GM18909 (cell line): ENCODE measurements at regions not wholly inside any gene's neighbourhood (a gene's known extent, or its start where the extent isn't known, plus 50 kb on each side); places are given as distances from the start of the nearest gene placed in this dataset.
"Not testable (repeated sequence)": the region's sequence is repeated elsewhere in the genome, so short reads cannot be mapped to it uniquely, and the experiment has no call there.

Source experiments
- ATAC-seq: cut with Tn5 transposase; IDR thresholded peaks from one replicate; pipeline ENCODE4 v1.9.1; 2021; ENCODE audit warnings: mild to moderate bottlenecking; ENCODE audit not compliant: unreplicated experiment, poor library complexity

DNA sequence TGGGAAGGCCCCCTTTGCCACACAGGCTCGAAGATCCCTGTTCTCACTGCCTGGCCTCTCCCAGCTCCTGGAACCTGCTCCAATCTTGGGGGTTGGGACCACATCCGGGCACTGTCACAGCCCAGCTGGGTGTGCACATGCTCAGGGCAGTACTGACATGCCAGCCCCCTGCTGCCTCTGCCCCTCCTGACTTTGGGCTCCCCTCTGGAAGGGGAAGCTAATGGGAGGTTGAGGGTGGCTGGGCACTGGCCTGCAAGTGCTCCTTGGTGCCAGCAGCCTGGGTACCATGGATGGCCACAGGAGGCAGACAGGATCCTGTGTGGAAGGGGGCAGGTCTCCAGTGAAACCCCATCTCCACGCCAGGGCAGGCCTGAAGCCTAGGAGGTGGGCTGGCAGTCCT is 126.1 kb upstream of the NOL4 start:
- no peak for ATAC-seq

DNA sequence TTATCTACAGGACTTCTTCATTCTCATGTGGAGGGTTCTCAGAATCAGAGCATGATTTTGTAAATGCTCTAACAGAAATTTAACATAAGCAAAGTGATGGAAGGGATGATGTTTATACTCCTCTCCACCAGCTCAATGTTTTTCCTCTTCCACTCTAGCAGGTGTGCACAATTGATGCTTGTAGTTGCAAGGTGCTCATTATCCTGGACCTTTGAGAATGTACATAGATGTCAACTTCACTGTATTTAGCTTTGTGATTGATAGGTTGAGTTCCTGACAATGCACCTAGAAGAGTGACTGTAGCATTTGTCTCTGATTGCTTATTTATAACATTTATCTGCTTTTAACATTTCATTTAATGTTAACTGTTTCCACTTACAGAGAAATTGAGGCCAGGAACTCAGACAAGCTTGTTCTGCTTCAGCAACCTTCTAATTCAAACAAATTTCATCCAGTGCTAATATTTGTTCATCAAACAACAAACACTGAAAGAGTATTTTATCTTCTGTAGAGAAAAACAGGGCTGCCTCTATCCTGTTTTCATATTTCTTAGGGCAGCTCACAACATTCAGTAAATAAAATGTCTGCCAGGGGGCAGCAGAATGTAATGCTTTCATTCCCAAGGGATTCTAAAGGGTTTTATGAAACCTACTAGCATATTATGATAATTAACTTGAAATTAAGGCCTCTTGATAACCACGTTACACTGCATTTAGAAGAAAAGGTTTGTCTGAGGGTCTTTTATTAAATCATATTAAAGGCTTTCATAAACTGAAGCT is 127.9 kb upstream of the NOL4 start:
- ATAC-seq: no peak

DNA sequence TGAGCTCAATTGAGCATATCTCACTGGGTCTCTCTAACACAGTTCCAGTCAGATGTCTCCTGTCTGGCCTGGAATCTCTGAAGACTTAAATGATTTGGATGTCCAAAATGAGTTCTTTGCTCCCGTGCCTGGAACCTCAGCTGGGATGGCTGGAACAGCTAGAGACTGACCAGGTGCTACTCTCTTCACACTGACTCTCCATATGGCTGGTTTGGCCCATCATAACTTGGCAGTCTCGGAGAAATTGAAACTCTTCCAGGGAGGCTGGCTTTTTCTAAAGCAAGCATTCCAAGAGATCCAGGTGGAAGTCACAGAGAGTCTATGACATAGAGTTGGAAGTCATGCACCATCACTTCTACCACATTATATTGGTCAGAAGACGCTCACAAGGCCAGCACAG is 129.6 kb upstream of the NOL4 start:
- ATAC-seq: no peak

DNA sequence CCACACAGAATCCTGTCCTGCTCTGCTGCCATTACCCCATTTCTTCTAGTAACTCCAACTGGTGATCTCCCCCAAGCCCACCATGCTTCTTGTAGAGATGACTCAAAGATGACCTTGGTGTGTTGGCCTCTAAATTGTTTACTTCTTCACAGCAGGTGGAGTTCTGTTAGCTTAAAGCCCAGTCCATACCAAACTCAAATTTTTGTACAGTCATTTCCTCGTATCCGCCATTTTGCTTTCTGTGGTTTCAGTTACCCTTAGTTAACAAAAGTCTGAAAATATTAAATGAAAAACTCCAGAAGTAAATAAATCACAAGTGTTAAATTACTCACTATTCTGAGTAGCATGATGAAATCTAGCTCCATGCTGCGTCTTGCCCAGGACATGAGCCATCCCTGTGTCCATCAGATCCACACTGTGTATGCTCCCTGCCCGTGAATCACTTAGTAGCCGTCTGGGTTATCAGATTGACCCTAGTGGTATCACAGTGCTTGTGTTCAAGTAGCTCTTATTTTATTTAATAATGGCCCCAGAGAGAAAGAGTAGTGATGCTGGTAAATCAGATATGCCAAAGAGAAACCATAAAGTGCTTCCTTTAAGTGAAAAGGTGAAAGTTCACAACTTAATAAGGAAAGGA is 133.3 kb upstream of the NOL4 start:
- no peak for ATAC-seq

DNA sequence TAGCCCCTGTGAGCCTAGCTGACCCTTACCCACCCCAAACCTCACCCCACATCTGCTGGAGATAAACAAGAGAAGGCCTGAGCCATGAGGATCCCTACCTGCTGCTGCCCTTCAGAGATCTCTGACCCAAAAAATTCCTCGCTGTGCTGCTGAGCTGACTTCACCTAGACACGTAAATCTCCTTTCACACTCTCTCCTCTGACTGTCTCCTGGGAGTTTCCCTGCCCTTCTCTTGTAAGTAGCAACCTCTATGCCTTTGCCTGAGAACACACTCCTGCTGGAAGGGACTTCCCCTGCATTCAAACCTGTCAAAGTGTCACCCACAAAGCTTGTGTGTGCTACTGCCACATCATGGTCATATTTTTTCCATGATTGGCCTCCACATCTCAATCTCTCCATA is 134.2 kb upstream of the NOL4 start:
- no peak for ATAC-seq

DNA sequence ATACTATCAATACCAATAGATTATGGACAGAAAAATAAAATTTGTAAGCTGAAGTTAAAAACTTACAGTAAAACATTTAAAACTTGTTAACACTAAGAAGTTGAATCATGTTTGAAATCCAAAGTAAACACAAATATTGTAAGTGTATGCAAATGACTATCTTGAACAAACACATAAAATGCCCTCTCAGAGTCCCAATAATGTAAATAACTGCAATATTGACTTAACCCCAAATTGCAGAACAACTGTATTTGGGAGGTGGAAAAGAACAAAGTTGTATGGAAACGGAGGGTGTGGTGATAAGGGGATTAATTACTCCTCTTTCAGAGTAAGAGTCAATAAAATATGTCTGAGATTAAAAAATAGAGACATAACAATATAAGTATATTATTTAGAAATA is 140.0 kb upstream of the NOL4 start:
- no peak for ATAC-seq

DNA sequence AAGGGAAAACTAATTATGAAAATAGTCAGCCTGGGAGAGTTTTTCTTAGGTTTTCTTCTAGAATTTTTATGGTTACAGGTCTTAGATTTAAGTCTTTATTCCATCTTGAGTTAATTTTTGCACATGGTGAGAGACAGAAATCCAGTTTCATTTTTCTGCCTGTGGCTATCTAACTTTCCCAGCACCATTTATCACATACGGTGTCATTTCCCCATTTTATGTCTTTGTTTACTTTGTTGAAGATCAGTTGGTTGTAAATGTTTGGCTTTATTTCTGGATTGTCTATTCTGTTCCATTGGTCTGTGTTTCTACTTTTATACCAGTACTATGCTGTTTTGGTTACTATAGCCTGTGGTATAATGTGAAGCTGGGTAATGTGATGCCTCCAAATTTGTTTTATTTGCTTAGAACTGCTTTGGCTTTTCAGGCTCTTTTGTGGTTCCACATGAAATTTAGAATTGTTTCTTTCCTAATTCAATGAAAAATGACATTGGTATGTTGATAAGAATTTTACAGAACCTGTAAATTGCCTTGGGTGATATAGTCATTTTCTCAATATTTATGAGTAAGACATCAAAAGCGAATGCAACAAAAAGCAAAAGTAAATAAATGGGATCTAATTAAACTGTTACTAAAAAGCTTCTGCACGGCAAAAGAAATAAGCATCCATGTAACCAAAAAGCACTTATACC is 146.1 kb upstream of the NOL4 start:
- ATAC-seq: no peak

DNA sequence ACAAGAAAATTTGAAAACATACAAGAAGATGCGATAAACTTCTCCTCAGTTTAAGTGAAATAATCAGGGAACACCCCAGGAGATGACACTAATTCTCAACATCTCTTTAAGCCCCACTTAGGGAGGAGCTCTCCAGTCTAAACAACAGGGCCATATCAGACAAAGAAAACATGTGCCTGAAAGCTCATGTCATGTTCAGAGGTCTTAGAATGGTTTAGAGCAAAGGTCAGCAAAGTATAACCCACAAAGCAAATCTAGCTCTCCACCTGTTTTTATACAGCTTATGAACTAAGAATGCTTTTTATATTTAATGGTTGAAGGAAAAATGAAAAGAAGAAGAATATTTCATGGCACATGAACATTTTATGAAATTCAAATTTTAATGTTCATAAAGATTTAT is 155.6 kb upstream of the NOL4 start:
- no peak for ATAC-seq

DNA sequence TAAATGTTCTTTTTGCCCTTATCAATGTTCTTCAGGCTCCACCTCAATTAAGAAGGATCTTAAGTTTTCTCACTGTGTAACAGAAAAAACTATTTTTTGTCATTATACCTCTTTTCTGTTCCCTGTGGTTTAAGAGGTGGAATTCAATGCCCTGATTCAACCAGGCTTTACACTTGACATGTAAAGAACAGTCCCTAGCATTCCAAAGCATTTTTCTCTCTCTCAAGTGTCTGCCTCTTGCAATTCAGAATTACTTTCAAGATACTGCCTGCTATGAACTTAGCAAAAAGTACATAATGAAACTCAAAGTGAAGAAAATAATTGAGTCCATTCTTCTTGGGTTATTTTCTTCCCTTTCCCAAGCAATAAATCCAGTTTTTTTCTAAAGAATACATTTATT is 160.6 kb upstream of the NOL4 start:
- no peak for ATAC-seq

DNA sequence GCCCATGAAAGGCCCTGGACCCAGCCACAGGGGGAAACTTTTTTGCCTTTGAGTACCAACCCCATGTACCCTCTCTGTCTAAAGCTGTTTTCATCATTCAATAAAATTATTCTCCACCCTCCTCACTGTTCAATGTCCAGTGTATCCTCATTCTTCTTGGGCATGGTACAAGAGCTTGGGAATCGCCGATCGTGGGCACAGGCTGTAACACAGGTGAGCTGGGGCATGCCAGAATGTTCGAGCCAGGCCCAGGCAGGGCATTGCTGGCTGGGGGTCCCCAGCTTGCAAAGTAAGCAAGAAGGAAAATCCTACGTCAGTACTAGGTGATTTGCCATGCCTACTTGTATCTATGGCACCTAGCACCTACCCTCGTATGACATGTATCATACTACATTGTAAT is 162.1 kb upstream of the NOL4 start:
- no peak for ATAC-seq

DNA sequence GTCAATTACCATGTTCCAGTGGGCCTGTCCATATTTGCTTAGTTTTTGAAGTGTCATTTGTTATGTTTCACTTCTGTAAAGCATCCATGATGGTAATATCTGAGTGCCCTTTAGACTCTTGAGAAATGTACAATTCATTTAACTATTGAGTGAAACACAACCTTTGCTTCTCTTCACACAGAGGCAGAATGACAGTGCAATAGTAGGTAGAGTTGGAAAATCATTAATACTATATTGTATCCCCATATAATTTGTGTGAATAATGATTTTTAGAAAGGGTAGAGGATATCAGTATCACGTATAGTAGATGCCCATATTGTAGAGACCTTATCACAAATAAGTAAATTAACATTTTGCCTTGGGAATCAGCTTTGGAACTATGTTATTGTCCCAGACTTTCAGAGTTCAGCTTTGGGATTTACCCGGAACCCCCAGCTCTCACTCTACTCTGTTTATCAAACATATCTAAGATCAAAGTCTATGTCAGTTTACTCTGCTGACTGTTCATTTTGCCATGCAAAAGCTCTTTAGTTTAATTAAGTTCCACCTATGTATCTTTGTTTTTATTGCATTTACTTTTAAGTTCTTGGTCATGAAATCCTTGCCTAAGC is 172.7 kb upstream of the NOL4 start:
- no peak for ATAC-seq

DNA sequence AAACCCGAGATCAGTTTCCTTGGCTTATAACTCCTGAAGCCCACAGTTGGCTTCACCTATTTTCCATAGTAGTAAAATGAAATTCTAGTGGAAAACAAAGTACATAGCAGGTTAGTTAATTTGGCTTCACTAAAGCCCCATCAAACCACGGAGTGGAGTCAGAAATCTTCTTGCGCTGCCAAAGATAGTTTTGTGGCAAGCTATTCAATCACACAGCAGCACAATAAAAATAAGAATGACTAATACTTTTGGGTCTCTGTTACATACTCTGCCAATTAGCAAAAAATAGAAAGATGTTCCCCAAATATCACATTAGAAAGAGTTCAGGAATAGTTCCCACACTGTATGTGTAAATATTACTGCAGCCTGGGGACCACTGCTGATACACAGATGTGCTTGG is 175.2 kb upstream of the NOL4 start:
- ATAC-seq: no peak

DNA sequence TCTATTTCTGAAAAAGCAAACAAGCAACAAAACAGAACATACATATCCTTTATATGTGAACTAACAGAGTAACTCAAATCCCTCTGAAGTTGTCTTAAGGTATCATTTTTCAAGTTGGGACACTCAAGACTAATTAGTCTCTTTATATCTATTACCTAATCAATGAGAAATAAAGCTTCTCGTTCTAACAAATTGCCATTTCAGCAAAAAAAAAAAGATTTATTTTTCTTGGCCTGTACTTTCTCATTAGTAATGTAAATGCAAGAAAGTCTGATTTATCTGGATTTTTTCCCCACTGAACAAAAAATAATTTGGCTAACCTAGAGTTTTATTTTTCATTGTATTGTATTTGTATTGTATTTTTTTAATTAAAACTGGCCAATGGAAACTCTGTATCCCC is 176.1 kb upstream of the NOL4 start:
- no peak for ATAC-seq

DNA sequence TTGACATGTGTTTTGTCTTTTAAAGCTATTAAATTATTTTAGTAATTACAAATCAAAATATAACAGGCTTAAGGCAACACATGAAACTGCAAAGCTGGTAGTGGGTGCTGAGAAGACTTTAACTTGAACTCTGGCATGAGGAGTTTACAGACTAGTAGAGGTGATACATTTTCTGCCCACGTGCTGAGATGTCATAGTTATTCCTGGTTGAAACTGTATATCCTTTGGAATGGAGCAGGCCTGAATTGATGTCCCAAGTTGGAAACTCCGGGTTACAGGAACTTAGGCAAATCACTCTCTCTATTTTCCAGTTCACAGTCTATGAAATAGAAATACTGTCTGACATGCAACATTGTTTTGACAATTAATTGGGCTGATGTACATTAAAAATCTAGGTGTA is 177.1 kb upstream of the NOL4 start:
- no peak for ATAC-seq

DNA sequence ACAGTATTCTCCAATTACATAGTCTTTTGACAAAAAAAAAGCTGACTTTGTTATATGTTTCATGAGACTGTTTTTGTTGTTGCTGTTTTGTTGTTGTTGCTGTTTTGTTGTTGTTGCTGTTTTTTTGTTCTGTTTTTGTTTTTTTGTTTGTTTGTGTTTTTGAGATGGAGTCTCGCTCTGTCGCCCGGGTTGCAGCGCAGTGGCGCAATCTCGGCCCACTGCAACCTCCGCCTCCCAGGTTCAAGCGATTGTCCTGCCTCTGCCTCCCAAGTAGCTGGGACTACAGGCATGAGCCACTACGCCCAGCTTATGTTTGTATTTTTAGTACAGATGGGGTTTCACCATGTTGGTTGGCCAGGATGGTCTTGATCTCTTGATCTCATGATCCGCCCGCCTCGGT is 182.8 kb upstream of the NOL4 start:
- not testable (repeated sequence) for ATAC-seq

DNA sequence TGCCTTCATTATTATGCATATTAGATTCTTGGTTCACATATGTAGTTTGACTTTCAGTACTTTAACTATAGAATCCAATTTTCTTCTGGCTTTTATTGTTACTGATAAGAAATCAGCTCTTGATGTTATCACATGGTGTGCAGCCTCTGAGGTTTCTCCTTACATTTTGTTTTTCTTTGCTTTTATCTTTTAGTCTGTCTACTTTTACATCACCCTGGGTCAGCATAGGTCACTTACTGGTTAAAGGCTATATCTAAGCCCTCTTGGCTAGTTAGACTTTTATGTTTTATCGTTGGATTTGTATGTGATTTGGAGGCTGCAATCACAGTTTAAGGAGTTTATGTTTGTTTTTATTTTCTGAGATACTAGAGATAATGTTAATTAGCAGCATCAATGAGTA is 187.2 kb upstream of the NOL4 start:
- no peak for ATAC-seq

DNA sequence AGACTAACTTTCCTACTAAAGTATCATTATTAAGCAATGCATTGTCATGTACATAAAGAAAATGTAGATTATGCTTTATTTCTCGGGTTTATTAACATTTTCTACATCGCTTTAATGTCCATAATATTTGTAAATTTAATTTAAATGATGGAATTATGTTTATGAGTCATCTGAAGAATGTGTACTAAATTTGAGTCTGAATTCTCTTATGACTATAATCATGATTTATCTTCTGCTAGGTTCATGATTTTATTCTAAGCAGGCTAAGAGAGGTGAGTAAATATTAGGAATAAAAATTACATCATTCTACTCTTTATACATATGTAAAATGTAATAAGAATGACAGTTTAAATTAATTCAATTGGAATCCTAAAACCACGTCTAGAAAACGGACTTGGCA is 206.3 kb upstream of the NOL4 start:
- ATAC-seq: no peak

DNA sequence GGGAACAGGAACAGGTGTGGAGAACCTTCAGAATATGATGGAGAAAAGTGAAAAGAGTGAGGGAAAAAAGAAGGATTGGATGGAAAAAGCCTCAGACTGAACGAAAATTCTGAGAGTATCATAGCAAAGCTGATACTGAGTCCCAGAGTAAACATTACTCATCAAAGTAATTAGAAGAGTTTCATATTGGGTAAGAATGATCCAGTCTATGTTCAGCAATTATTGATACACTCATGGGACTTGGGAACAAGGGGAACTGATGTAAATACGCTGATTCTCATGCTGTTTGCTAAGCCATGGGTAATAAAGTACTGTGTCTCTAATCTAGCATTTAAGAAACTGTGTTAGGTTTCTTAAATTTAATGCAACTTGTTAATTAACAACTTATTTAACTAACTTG is 219.9 kb upstream of the NOL4 start:
- ATAC-seq: no peak

DNA sequence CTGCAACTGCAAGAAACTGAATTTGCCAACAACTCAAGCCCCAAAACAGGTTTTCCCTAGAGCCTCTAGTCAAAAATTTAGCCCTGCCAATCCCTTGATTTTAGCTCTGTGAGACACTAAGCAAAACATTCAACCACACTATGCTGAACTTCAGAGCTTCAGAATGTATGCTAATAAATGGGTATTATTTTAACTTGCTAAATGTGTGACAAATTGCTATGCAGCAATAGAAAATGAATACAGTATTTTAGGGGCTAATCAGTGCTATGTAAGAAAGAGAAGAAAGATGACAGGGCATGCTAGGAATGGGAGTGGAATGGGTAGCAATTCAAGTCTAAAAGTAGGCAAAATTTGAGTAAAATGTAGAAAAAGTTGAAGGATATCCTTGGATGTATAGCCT is 223.9 kb upstream of the NOL4 start:
- no peak for ATAC-seq

DNA sequence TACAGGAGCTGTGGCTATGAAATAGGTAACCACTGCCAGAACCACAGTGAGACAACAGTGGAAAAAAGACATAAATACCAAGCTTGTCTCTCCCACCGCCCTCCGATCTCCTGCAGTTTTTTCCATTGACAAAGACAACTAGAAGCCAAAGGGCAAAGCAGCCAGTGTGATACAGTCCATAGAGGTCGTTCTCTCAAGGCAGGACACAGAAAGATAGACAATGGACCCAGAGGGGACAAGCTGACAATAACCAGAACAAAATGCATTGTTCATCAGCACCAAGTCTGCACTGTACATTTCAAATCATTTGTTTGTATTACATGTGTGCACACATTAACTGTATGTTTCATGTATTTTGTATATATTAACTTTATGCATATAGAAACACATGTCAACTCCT is 233.0 kb upstream of the NOL4 start:
- ATAC-seq: no peak

DNA sequence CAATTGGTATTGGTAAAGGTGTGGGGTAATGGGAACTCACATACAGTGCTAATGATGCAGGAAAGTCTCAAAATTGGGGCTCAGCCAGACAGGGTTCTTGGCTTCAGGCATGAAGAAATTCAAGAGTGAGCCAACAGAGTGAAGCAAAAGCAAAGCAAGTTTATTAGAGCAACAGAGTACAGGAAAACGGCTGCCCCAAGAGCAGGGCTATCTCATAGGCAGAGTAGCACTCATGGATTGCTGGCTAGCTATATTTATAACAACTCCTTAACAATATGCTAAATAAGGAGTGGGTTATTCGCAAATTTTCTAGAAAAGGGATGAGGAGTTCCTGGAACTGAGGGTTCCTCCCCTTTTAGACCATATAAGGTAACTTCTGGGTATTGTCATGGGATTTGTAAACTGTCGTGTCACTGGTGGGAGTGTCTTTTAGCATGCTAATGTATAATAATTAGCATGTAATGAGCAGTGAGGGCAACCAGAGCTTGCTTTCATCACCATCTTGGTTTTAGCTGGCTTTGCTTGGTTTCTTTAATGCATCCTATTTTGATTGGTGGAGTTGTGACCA is 233.8 kb upstream of the NOL4 start:
- no peak for ATAC-seq
